ENCODE measurements at regions not wholly inside any gene's neighbourhood (a gene's known extent, or its start where the extent isn't known, plus 50 kb on each side); places are given as distances from the start of the nearest gene placed in this dataset.

GRCh38 chr10:110422548-110422947, 75.2 kb upstream of the DUSP5 start:
- Mint-ChIP-seq H3K4me3 (no peak overlapping the region), H3K27me3 (no peaks in the 10 kb centered on the region), H3K4me1 (ENCODE audit: low read depth) (peaks cover 58% of the 10 kb centered on the region), H3K9me3 (peaks cover 1% of the 10 kb centered on the region), H3K36me3 (ENCODE audit: low read depth) (no peaks in the 10 kb centered on the region), H3K27ac (no peak overlapping the region)
- no peak for ATAC-seq
- ChIA-PET POLR2A (interaction anchor here (1.1 to 1.7 kb wide), 3 partner anchors 13 to 74 kb away, joined by 3 to 6 read pairs (median 3); no protein-coding TSS in a partner anchor), CTCF (interaction anchor here (0.6 to 1.5 kb wide), 4 partner anchors 11 to 69 kb away, joined by 3 to 8 read pairs (median 4); no protein-coding TSS in a partner anchor)
- no peak for DNase-seq
- intact Hi-C loops (cut with micrococcal nuclease) = loop anchor here (5.0 kb wide), 1 partner anchor 110 kb away; no protein-coding TSS in a partner anchor
- TF ChIP-seq, protein P1, sequence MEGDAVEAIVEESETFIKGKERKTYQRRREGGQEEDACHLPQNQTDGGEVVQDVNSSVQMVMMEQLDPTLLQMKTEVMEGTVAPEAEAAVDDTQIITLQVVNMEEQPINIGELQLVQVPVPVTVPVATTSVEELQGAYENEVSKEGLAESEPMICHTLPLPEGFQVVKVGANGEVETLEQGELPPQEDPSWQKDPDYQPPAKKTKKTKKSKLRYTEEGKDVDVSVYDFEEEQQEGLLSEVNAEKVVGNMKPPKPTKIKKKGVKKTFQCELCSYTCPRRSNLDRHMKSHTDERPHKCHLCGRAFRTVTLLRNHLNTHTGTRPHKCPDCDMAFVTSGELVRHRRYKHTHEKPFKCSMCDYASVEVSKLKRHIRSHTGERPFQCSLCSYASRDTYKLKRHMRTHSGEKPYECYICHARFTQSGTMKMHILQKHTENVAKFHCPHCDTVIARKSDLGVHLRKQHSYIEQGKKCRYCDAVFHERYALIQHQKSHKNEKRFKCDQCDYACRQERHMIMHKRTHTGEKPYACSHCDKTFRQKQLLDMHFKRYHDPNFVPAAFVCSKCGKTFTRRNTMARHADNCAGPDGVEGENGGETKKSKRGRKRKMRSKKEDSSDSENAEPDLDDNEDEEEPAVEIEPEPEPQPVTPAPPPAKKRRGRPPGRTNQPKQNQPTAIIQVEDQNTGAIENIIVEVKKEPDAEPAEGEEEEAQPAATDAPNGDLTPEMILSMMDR (IDR thresholded peaks at IDR 0.05) = no peak

DNA sequence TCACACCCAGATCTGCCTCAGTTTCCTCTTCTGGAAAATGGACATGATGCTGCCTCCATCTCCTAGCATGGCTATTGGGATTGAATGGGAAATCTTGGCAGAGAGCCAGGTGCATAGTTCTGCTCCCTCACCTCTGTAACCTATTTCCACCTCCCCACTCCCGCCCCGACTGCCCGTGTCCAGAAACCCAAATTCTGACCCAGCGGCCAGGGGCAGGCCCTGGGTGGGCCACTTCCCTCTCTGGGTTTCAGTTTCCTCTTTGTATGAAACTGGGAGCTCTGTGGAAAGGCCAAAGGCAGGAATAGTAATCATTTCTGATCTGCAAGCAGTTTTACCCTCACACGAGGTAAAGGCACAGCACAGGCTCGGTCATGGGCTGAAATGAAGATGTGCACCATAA, 74.1 kb upstream of the DUSP5 start:
- intact Hi-C loops (cut with micrococcal nuclease) = loop anchor here (5.0 kb wide), 1 partner anchor 111 kb away; no protein-coding TSS in a partner anchor
- no peak overlapping the region for H3K27ac Mint-ChIP-seq
- H3K4me3 Mint-ChIP-seq = no peak overlapping the region
- CTCF ChIA-PET = no interaction called here
- TF ChIP-seq, protein P1 (IDR thresholded peaks at IDR 0.05) = no peak
- ATAC-seq = no peak
- peaks cover 57% of the 10 kb centered on the region for H3K4me1 Mint-ChIP-seq (ENCODE audit: low read depth)
- DNase-seq = no peak
- H3K36me3 Mint-ChIP-seq (ENCODE audit: low read depth) = no peaks in the 10 kb centered on the region
- H3K9me3 Mint-ChIP-seq = peaks cover 1% of the 10 kb centered on the region
- POLR2A ChIA-PET = interaction anchor here (1.4 kb wide), 1 partner anchor 9 kb away, joined by 3 read pairs; no protein-coding TSS in a partner anchor
- no peaks in the 10 kb centered on the region for H3K27me3 Mint-ChIP-seq

DNA sequence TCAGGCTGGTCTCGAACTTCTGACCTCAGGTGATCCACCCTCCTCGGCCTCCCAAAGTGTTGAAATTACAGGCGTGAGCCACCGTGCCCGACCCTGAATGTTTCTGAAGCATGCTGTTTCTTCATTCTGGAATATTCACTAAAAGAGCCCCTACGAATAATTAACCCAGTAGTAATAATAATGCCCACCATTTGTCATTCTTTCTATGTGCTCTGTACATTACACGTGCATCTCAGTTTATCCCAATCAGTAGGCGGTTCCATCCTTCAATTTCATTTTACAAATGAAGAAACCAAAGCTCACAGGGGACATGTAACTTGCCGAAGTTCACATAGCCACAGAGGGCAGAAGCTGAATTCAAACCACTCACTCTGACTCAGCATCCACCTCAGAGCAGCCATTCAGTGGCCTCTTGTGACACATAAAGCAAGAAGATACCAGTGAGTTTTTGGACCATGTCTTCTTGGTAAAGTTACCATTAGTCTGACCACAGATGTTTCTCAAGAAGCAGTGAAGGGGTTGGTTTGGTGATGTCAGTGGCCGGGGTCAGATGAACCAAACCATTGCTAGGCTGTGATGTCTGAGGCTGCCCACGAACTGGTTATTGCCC, 71.9 kb upstream of the DUSP5 start:
- TF ChIP-seq, protein P1 (IDR thresholded peaks at IDR 0.05) = no peak
- Mint-ChIP-seq H3K36me3 (ENCODE audit: low read depth) (no peaks in the 10 kb centered on the region), H3K27me3 (no peaks in the 10 kb centered on the region), H3K27ac (peak overlapping the region; percentile 81), H3K9me3 (peaks cover 1% of the 10 kb centered on the region), H3K4me1 (ENCODE audit: low read depth) (peaks cover 50% of the 10 kb centered on the region), H3K4me3 (peak overlapping the region; percentile 0)
- ChIA-PET POLR2A (interaction anchor here (0.6 to 2.6 kb wide), 8 partner anchors 9 to 77 kb away, joined by 3 to 15 read pairs (median 5); no protein-coding TSS in a partner anchor), CTCF (interaction anchor here (2.0 kb wide), 1 partner anchor 11 kb away, joined by 7 read pairs; no protein-coding TSS in a partner anchor)
- ATAC-seq = peak; percentile 89
- peak; percentile 91 for DNase-seq
- intact Hi-C loops (cut with micrococcal nuclease) = loop anchor here (1.0 to 5.0 kb wide), 2 partner anchors 77 to 104 kb away; no protein-coding TSS in a partner anchor

- peak overlapping the region; percentile 81 for H3K27ac Mint-ChIP-seq
- peak overlapping the region; percentile 0 for H3K4me3 Mint-ChIP-seq
- POLR2A ChIA-PET = interaction anchor here (0.6 to 2.6 kb wide), 11 partner anchors 10 to 77 kb away, joined by 3 to 15 read pairs (median 3); no protein-coding TSS in a partner anchor
- no peaks in the 10 kb centered on the region for H3K36me3 Mint-ChIP-seq (ENCODE audit: low read depth)
- TF ChIP-seq, protein P1 (IDR thresholded peaks at IDR 0.05) = no peak
- H3K9me3 Mint-ChIP-seq = peaks cover 1% of the 10 kb centered on the region
- DNase-seq = peak; percentile 34
- CTCF ChIA-PET = interaction anchor here (0.8 to 2.0 kb wide), 3 partner anchors 12 to 72 kb away, joined by 3 to 7 read pairs (median 3); no protein-coding TSS in a partner anchor
- H3K4me1 Mint-ChIP-seq (ENCODE audit: low read depth) = peaks cover 44% of the 10 kb centered on the region
- intact Hi-C loops (cut with micrococcal nuclease) = loop anchor here (1.0 to 5.0 kb wide), 2 partner anchors 76 to 103 kb away; no protein-coding TSS in a partner anchor
- peak; percentile 4 for ATAC-seq
- no peaks in the 10 kb centered on the region for H3K27me3 Mint-ChIP-seq
Observed at GRCh38 chr10:110426294-110427181, 71.2 kb upstream of the DUSP5 start.

Measured in activated CD8-positive, alpha-beta T cell treated with anti-CD3 and anti-CD28 coated beads for 36 hours (primary cell).